ENCODE measurements at regions not wholly inside any gene's neighbourhood (a gene's known extent, or its start where the extent isn't known, plus 50 kb on each side); places are given as distances from the start of the nearest gene placed in this dataset.

DNA sequence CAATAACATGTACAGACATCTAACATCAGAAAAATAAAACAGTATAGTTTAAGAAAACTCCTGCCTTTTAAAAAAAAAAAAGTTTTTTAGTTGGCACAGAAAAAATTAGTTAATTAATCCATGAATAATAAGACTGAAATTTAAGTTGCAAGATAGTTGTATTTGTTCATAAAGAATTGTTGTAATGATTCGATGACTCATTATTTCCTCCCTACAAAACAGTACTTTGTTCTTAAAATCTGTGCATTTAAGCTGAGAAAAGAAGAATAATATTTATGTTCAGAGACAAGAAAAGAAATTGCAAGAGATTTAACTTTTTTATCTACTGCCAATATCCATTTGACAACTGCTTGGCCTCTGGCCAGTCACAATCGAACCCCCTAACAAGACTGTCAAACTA lies 894.7 kb downstream of the ADGRL2 start:
- no peak overlapping the region for H3K27ac ChIP-seq (ENCODE audit: low read depth in 2 of 2, low read length in 1 of 2)
- no peaks in the 10 kb centered on the region for H3K9me3 ChIP-seq (ENCODE audit: control insufficient read depth in 2 of 2, insufficient read depth in 1 of 2, low read depth in 1 of 2, low read length in 1 of 2)
- no peaks in the 10 kb centered on the region for H3K36me3 ChIP-seq (ENCODE audit: control insufficient read depth in 2 of 2, insufficient read depth in 2 of 2, low read length in 1 of 2)
- no peaks in the 10 kb centered on the region for H3K4me1 ChIP-seq (ENCODE audit: control insufficient read depth in 2 of 2, insufficient read depth in 2 of 2, low read length in 1 of 2)
- H3K27me3 ChIP-seq (ENCODE audit: control insufficient read depth in 1 of 2, insufficient read depth in 2 of 2, low read length in 2 of 2): no peaks in the 10 kb centered on the region
- 25 to 30% methylated on average over 2 of the region's 2 CpGs for WGBS, 2 donors
- H3K4me3 ChIP-seq (ENCODE audit: low read depth in 1 of 2, low read length in 2 of 2): no peak overlapping the region

DNA sequence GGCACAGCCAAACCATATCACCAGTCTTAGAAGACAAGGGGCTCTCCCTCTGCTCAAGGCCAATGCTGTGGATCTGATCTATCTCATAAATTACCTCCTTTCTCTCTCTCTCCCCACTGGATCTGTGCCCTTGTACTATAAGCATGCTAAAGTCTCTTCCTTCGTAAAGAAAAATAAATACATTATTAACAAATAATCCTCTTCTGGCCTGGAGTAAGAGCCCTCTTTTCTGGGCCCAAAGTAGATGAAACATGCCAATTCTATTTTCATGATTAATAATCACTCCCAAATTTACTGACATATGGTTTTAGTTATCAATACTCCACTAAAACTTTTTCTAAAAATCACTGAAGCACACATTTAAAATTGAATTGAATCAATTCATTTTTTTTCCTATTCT lies 889.7 kb downstream of the ADGRL2 start:
- H3K27ac ChIP-seq (ENCODE audit: low read depth in 2 of 2, low read length in 1 of 2): no peak overlapping the region
- H3K36me3 ChIP-seq (ENCODE audit: control insufficient read depth in 2 of 2, insufficient read depth in 2 of 2, low read length in 1 of 2): no peaks in the 10 kb centered on the region
- H3K4me3 ChIP-seq (ENCODE audit: low read depth in 1 of 2, low read length in 2 of 2): no peak overlapping the region
- 52 to 82% methylated on average over 1 of the region's 1 CpG for WGBS, 2 donors
- H3K4me1 ChIP-seq (ENCODE audit: control insufficient read depth in 2 of 2, insufficient read depth in 2 of 2, low read length in 1 of 2): peaks cover 0 to 2% of the 10 kb centered on the region in 2 donors
- no peaks in the 10 kb centered on the region for H3K27me3 ChIP-seq (ENCODE audit: control insufficient read depth in 1 of 2, insufficient read depth in 2 of 2, low read length in 2 of 2)
- peaks cover 2 to 3% of the 10 kb centered on the region in 2 donors for H3K9me3 ChIP-seq (ENCODE audit: control insufficient read depth in 2 of 2, insufficient read depth in 1 of 2, low read depth in 1 of 2, low read length in 1 of 2)

DNA sequence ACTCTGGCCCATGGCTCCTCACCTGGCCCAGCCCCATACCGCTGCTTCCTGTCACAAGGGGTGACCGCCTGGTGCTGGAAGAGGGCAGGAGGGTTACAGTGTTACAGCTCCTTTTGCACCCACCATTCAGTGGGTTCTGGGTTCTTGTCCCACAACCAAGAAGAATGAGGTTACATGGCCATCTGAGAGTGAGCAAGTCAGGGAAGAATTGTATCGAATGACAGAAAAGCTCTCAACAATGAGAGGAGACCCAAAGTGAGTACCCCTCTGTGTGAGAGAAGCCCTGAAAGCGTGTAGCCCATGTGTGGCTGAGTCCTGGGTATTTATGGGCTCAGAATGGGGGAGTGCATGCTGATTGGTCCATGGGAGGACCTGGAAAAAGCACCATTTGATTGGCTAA lies 888.5 kb downstream of the ADGRL2 start:
- H3K4me1 ChIP-seq (ENCODE audit: control insufficient read depth in 2 of 2, insufficient read depth in 2 of 2, low read length in 1 of 2): peaks cover 0 to 2% of the 10 kb centered on the region in 2 donors
- H3K36me3 ChIP-seq (ENCODE audit: control insufficient read depth in 2 of 2, insufficient read depth in 2 of 2, low read length in 1 of 2): no peaks in the 10 kb centered on the region
- no peak overlapping the region for H3K4me3 ChIP-seq (ENCODE audit: low read depth in 1 of 2, low read length in 2 of 2)
- WGBS, 2 donors: 67 to 73% methylated on average over 4 of the region's 4 CpGs
- no peak overlapping the region for H3K27ac ChIP-seq (ENCODE audit: low read depth in 2 of 2, low read length in 1 of 2)
- peaks cover 2 to 3% of the 10 kb centered on the region in 2 donors for H3K9me3 ChIP-seq (ENCODE audit: control insufficient read depth in 2 of 2, insufficient read depth in 1 of 2, low read depth in 1 of 2, low read length in 1 of 2)
- no peaks in the 10 kb centered on the region for H3K27me3 ChIP-seq (ENCODE audit: control insufficient read depth in 1 of 2, insufficient read depth in 2 of 2, low read length in 2 of 2)

DNA sequence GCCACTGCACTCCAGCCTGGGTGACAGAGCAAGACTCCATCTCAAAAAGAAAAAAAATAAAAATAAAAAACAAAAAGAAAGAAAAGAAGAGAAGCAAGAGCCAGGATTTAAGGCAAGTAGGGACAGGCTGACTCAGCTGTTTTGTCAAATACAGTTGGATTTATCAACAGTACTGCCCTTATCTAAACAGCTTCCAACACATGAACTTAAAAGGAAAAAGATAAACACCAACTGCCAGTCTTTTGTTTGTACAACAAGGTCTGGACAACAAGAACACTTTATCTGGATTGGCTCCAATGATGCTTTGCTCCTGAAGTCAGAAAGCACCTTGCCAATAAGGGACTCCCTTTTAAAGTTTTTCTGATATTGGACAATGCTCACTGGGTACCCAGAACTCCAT lies 886.0 kb downstream of the ADGRL2 start:
- Histone ChIP-seq H3K27me3 (ENCODE audit: control insufficient read depth in 1 of 2, insufficient read depth in 2 of 2, low read length in 2 of 2) (no peaks in the 10 kb centered on the region), H3K36me3 (ENCODE audit: control insufficient read depth in 2 of 2, insufficient read depth in 2 of 2, low read length in 1 of 2) (no peaks in the 10 kb centered on the region), H3K4me3 (ENCODE audit: low read depth in 1 of 2, low read length in 2 of 2) (no peak overlapping the region), H3K9me3 (ENCODE audit: control insufficient read depth in 2 of 2, insufficient read depth in 1 of 2, low read depth in 1 of 2, low read length in 1 of 2) (peaks cover 2 to 3% of the 10 kb centered on the region in 2 donors), H3K4me1 (ENCODE audit: control insufficient read depth in 2 of 2, insufficient read depth in 2 of 2, low read length in 1 of 2) (peaks cover 0 to 2% of the 10 kb centered on the region in 2 donors), H3K27ac (ENCODE audit: low read depth in 2 of 2, low read length in 1 of 2) (no peak overlapping the region)

DNA sequence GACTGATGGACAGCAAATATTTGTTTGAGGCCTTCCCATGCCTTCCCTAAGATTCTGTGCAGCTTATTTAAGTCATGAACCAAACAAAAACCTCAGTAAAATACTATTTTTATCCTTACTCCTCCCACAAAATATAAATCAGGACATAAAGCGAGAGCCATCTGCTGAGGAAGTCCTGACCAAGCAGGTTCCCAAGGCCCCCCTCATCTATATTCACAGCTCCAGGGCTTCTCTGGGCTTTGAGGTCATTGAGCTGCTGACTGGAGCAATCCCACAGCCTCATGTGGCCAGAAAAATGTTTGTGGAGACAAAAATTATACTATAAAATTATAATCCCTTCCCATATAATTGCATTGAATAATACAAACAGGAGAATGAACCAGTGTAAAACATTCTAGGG lies 846.2 kb downstream of the ADGRL2 start:
- Histone ChIP-seq H3K27ac (ENCODE audit: low read depth in 2 of 2, low read length in 1 of 2) (no peak overlapping the region), H3K9me3 (ENCODE audit: control insufficient read depth in 2 of 2, insufficient read depth in 1 of 2, low read depth in 1 of 2, low read length in 1 of 2) (no peaks in the 10 kb centered on the region), H3K4me1 (ENCODE audit: control insufficient read depth in 2 of 2, insufficient read depth in 2 of 2, low read length in 1 of 2) (no peaks in the 10 kb centered on the region), H3K27me3 (ENCODE audit: control insufficient read depth in 1 of 2, insufficient read depth in 2 of 2, low read length in 2 of 2) (no peaks in the 10 kb centered on the region), H3K4me3 (ENCODE audit: low read depth in 1 of 2, low read length in 2 of 2) (no peak overlapping the region), H3K36me3 (ENCODE audit: control insufficient read depth in 2 of 2, insufficient read depth in 2 of 2, low read length in 1 of 2) (no peaks in the 10 kb centered on the region)
- 0 to 71% methylated on average over 1 of the region's 1 CpG for WGBS, 2 donors

DNA sequence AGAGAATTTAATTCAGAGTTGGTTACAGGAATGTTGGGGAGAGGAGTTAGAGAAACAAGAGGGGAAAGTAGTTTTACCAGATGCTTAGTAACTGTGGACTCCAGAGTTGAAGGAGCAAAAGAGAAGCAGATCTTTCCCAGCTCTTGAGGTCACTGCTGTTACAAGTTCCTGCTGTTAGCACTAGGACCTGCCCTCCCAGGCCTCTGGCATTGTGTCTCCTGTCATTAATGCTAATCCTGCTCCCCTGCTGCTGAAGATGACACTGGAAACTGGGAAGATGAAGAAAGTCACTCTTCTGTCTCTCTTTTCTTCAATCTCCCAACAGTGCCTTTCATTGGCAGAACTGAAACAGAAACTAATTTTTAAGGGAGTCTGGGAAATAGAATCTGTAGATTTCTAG lies 845.6 kb downstream of the ADGRL2 start:
- Histone ChIP-seq H3K4me1 (ENCODE audit: control insufficient read depth in 2 of 2, insufficient read depth in 2 of 2, low read length in 1 of 2) (no peaks in the 10 kb centered on the region), H3K4me3 (ENCODE audit: low read depth in 1 of 2, low read length in 2 of 2) (no peak overlapping the region), H3K9me3 (ENCODE audit: control insufficient read depth in 2 of 2, insufficient read depth in 1 of 2, low read depth in 1 of 2, low read length in 1 of 2) (no peaks in the 10 kb centered on the region)

DNA sequence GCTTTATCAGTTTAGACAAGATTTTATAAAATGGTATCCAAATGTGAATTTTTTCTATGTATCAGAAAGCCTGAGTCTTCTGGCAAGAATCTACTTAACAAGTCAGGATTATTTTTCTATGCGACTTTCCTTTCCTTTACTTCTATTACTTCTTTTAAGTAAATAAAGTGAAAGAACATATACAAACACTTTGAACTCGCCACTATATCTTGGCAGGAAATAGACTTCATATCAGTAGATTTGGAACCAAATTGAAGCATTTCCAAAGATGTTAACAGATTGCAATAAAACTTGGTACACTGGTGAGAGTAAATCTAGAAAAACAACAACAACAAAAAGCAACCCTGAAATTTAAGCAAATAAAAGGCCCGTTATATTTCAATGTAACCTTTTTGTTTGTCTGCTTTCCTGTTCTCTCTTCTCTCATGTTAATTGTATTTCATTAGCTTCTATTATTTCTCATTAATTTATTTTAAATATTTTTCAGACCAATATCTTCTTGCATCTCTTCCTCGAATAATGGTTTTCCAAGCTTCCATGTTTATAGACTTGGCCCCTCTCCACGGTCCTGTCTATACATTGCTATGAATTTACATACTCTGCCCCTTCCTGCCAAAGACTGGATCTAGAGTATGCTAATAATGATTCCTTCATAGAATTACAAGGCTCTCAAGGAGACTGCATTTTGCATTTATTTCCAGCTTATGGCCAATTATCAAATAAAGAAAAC lies 843.6 kb downstream of the ADGRL2 start:
- WGBS, 2 donors: 83 to 84% methylated on average over 5 of the region's 5 CpGs
- H3K4me3 ChIP-seq (ENCODE audit: low read depth in 1 of 2, low read length in 2 of 2): no peak overlapping the region
- H3K27ac ChIP-seq (ENCODE audit: low read depth in 2 of 2, low read length in 1 of 2): no peak overlapping the region
- H3K4me1 ChIP-seq (ENCODE audit: control insufficient read depth in 2 of 2, insufficient read depth in 2 of 2, low read length in 1 of 2): no peaks in the 10 kb centered on the region
- H3K36me3 ChIP-seq (ENCODE audit: control insufficient read depth in 2 of 2, insufficient read depth in 2 of 2, low read length in 1 of 2): no peaks in the 10 kb centered on the region
- H3K27me3 ChIP-seq (ENCODE audit: control insufficient read depth in 1 of 2, insufficient read depth in 2 of 2, low read length in 2 of 2): no peaks in the 10 kb centered on the region
- no peaks in the 10 kb centered on the region for H3K9me3 ChIP-seq (ENCODE audit: control insufficient read depth in 2 of 2, insufficient read depth in 1 of 2, low read depth in 1 of 2, low read length in 1 of 2)

More for the DNA sequence above, 845.6 kb downstream of the ADGRL2 start:
- H3K27ac ChIP-seq (ENCODE audit: low read depth in 2 of 2, low read length in 1 of 2): no peak overlapping the region
- no peaks in the 10 kb centered on the region for H3K36me3 ChIP-seq (ENCODE audit: control insufficient read depth in 2 of 2, insufficient read depth in 2 of 2, low read length in 1 of 2)
- H3K27me3 ChIP-seq (ENCODE audit: control insufficient read depth in 1 of 2, insufficient read depth in 2 of 2, low read length in 2 of 2): no peaks in the 10 kb centered on the region

DNA sequence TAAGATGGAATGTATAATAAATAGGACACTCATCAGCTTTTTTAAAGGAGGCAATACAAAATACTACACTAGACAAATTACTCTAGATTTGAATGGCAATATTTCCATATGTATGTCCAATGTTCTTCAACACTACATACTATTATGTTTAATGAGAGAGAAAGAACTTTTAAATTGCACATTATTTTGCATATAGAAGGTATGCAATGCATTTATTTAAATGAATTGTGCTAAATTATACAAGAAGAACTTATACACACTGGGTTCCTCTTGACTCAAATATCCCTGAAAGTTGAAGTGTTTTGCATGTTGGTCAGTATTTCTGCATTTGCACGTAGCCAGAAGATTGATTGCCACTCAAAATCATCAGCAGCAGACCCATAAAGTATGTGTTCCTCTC lies 839.6 kb downstream of the ADGRL2 start:
- Histone ChIP-seq H3K36me3 (ENCODE audit: control insufficient read depth in 2 of 2, insufficient read depth in 2 of 2, low read length in 1 of 2) (no peaks in the 10 kb centered on the region), H3K9me3 (ENCODE audit: control insufficient read depth in 2 of 2, insufficient read depth in 1 of 2, low read depth in 1 of 2, low read length in 1 of 2) (no peaks in the 10 kb centered on the region), H3K4me1 (ENCODE audit: control insufficient read depth in 2 of 2, insufficient read depth in 2 of 2, low read length in 1 of 2) (no peaks in the 10 kb centered on the region), H3K4me3 (ENCODE audit: low read depth in 1 of 2, low read length in 2 of 2) (no peak overlapping the region), H3K27me3 (ENCODE audit: control insufficient read depth in 1 of 2, insufficient read depth in 2 of 2, low read length in 2 of 2) (no peaks in the 10 kb centered on the region), H3K27ac (ENCODE audit: low read depth in 2 of 2, low read length in 1 of 2) (no peak overlapping the region)
- WGBS, 2 donors: 65 to 75% methylated on average over 1 of the region's 1 CpG

DNA sequence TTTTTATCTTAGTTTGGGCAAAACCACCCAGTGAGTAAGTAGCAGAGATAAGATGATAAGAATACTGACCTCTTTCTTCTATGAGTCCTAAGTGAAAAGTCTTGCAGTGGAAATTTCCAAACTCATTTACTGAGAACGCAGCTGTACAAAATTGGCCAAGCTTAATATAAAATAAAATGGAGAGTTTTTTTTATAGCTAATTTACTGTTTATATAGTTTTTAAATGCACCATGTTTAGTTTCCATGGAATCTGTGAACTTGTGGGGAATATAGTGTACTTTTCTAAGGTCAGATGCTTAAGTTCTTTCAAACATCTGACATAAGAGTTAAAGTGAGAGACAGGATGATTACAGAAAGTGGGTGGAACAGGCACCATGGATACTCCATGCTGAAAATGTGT lies 833.5 kb downstream of the ADGRL2 start:
- no peaks in the 10 kb centered on the region for H3K27me3 ChIP-seq (ENCODE audit: control insufficient read depth in 1 of 2, insufficient read depth in 2 of 2, low read length in 2 of 2)
- no peak overlapping the region for H3K27ac ChIP-seq (ENCODE audit: low read depth in 2 of 2, low read length in 1 of 2)
- H3K4me1 ChIP-seq (ENCODE audit: control insufficient read depth in 2 of 2, insufficient read depth in 2 of 2, low read length in 1 of 2): no peaks in the 10 kb centered on the region
- H3K9me3 ChIP-seq (ENCODE audit: control insufficient read depth in 2 of 2, insufficient read depth in 1 of 2, low read depth in 1 of 2, low read length in 1 of 2): no peaks in the 10 kb centered on the region
- 77 to 89% methylated on average over 1 of the region's 1 CpG for WGBS, 2 donors
- no peaks in the 10 kb centered on the region for H3K36me3 ChIP-seq (ENCODE audit: control insufficient read depth in 2 of 2, insufficient read depth in 2 of 2, low read length in 1 of 2)
- H3K4me3 ChIP-seq (ENCODE audit: low read depth in 1 of 2, low read length in 2 of 2): no peak overlapping the region

DNA sequence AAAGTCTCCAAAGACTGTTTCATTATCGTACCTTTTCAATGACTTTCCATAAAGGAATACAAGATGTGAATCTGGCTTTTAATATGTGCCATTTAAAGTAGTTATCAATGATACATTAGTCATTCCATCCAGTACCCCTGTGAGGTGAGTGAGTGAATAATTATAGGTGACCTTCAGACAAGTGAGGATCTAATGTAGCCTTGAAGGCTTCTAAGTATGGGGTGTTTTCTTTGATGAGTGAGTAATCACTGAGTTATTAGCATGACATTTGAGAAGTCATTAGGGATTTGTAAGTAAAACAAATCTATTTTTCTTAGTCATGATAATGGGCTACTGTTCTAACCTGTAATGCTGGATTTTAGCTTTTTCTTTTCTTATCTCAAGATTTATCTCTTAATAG lies 831.4 kb downstream of the ADGRL2 start:
- H3K4me3 ChIP-seq (ENCODE audit: low read depth in 1 of 2, low read length in 2 of 2): no peak overlapping the region
- 68 to 72% methylated on average over 1 of the region's 1 CpG for WGBS, 2 donors
- no peaks in the 10 kb centered on the region for H3K27me3 ChIP-seq (ENCODE audit: control insufficient read depth in 1 of 2, insufficient read depth in 2 of 2, low read length in 2 of 2)

More for the DNA sequence above, 831.4 kb downstream of the ADGRL2 start:
- Histone ChIP-seq H3K4me1 (ENCODE audit: control insufficient read depth in 2 of 2, insufficient read depth in 2 of 2, low read length in 1 of 2) (no peaks in the 10 kb centered on the region), H3K36me3 (ENCODE audit: control insufficient read depth in 2 of 2, insufficient read depth in 2 of 2, low read length in 1 of 2) (no peaks in the 10 kb centered on the region), H3K27ac (ENCODE audit: low read depth in 2 of 2, low read length in 1 of 2) (no peak overlapping the region), H3K9me3 (ENCODE audit: control insufficient read depth in 2 of 2, insufficient read depth in 1 of 2, low read depth in 1 of 2, low read length in 1 of 2) (no peaks in the 10 kb centered on the region)

All from esophagus (tissue), 2 donors.